ENCODE measurements at regions not wholly inside any gene's neighbourhood (a gene's known extent, or its start where the extent isn't known, plus 50 kb on each side); places are given as distances from the start of the nearest gene placed in this dataset.

DNA sequence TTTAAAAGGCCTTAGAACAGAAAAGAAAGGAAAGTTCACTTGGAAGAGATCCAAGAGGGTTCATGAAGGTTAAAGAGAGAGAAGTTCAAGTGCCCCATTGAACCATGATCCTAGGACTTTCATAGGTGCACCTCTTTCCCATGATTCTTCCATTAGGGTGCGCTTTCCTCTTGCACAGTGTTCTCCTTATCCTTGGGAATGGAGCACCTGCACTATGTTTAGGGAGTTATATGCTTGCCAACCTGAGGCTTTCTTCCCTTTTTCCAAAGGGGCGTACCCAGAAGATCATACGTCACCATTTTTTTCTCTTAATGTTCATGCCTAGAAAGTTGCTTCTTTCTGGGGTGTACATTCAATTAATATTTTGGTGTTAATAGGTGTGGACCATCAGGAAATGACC is 908.0 kb upstream of the SORCS1 start:
- TF ChIP-seq CTBP1 (IDR thresholded peaks at IDR 0.05; ENCODE audit: borderline replicate concordance) (no peak), LEF1 (IDR thresholded peaks at IDR 0.05; ENCODE audit: borderline replicate concordance) (no peak), FOXM1 (IDR thresholded peaks at IDR 0.05; ENCODE audit: borderline replicate concordance) (no peak), ELF4 (IDR thresholded peaks at IDR 0.05) (no peak), SP1 (IDR thresholded peaks at IDR 0.05) (no peak)

Measured in HEK293T (cell line).